ENCODE measurements at regions not wholly inside any gene's neighbourhood (a gene's known extent, or its start where the extent isn't known, plus 50 kb on each side); places are given as distances from the start of the nearest gene placed in this dataset.

GRCh38 chrX:4935846-4936245 is 1222.4 kb upstream of the PRKX start:
- no peak for DNase-seq
- Histone ChIP-seq H3K9ac (ENCODE audit: extremely low read depth, low read length, poor library complexity, severe bottlenecking) (no peak overlapping the region), H3K4me1 (ENCODE audit: control insufficient read depth, insufficient read depth, low read length) (no peaks in the 10 kb centered on the region), H3K9me3 (ENCODE audit: control insufficient read depth, low read length) (no peaks in the 10 kb centered on the region), H3K27ac (ENCODE audit: low read depth, low read length) (no peak overlapping the region), H3K36me3 (ENCODE audit: control insufficient read depth, insufficient read depth, low read length) (no peaks in the 10 kb centered on the region), H3K27me3 (ENCODE audit: control insufficient read depth, insufficient read depth, low read length, poor library complexity, severe bottlenecking) (no peaks in the 10 kb centered on the region), H3K4me3 (ENCODE audit: low read length) (no peak overlapping the region)
- TF ChIP-seq CTCF (conservative IDR thresholded peaks at IDR 0.05) = no peak
- Mint-ChIP-seq H3K4me3 (no peak overlapping the region), H3K36me3 (ENCODE audit: low read depth) (no peaks in the 10 kb centered on the region), H3K9me3 (no peaks in the 10 kb centered on the region), H3K27ac (no peak overlapping the region), H3K27me3 (ENCODE audit: insufficient read depth) (no peaks in the 10 kb centered on the region), H3K4me1 (no peaks in the 10 kb centered on the region)
- whole genome bisulfite sequencing, 2 experiments (ENCODE audit: insufficient coverage in 1 of 2, insufficient read length in 1 of 2) = 87 to 100% methylated on average over 1 to 2 of the region's 2 CpGs

GRCh38 chrX:4935401-4935800 is 1222.0 kb upstream of the PRKX start:
- Histone ChIP-seq H3K36me3 (ENCODE audit: control insufficient read depth, insufficient read depth, low read length) (no peaks in the 10 kb centered on the region), H3K9ac (ENCODE audit: extremely low read depth, low read length, poor library complexity, severe bottlenecking) (no peak overlapping the region), H3K4me1 (ENCODE audit: control insufficient read depth, insufficient read depth, low read length) (no peaks in the 10 kb centered on the region), H3K4me3 (ENCODE audit: low read length) (no peak overlapping the region), H3K27me3 (ENCODE audit: control insufficient read depth, insufficient read depth, low read length, poor library complexity, severe bottlenecking) (no peaks in the 10 kb centered on the region), H3K27ac (ENCODE audit: low read depth, low read length) (no peak overlapping the region), H3K9me3 (ENCODE audit: control insufficient read depth, low read length) (no peaks in the 10 kb centered on the region)
- WGBS, 2 experiments (ENCODE audit: insufficient coverage in 1 of 2, insufficient read length in 1 of 2) = 88 to 100% methylated on average over 2 of the region's 2 CpGs
- H3K27ac Mint-ChIP-seq = no peak overlapping the region
- no peaks in the 10 kb centered on the region for H3K9me3 Mint-ChIP-seq
- TF ChIP-seq CTCF (conservative IDR thresholded peaks at IDR 0.05) = no peak
- H3K4me3 Mint-ChIP-seq = no peak overlapping the region
- no peak for DNase-seq
- no peaks in the 10 kb centered on the region for H3K27me3 Mint-ChIP-seq (ENCODE audit: insufficient read depth)
- no peaks in the 10 kb centered on the region for H3K36me3 Mint-ChIP-seq (ENCODE audit: low read depth)
- no peaks in the 10 kb centered on the region for H3K4me1 Mint-ChIP-seq

GRCh38 chrX:4932790-4933189 is 1219.3 kb upstream of the PRKX start:
- Mint-ChIP-seq H3K36me3 (ENCODE audit: low read depth) (no peaks in the 10 kb centered on the region), H3K9me3 (no peaks in the 10 kb centered on the region), H3K27ac (no peak overlapping the region), H3K27me3 (ENCODE audit: insufficient read depth) (no peaks in the 10 kb centered on the region), H3K4me3 (no peak overlapping the region), H3K4me1 (no peaks in the 10 kb centered on the region)
- Histone ChIP-seq H3K9ac (ENCODE audit: extremely low read depth, low read length, poor library complexity, severe bottlenecking) (no peak overlapping the region), H3K9me3 (ENCODE audit: control insufficient read depth, low read length) (no peaks in the 10 kb centered on the region), H3K4me3 (ENCODE audit: low read length) (no peak overlapping the region), H3K27ac (ENCODE audit: low read depth, low read length) (no peak overlapping the region), H3K4me1 (ENCODE audit: control insufficient read depth, insufficient read depth, low read length) (no peaks in the 10 kb centered on the region), H3K36me3 (ENCODE audit: control insufficient read depth, insufficient read depth, low read length) (no peaks in the 10 kb centered on the region), H3K27me3 (ENCODE audit: control insufficient read depth, insufficient read depth, low read length, poor library complexity, severe bottlenecking) (no peaks in the 10 kb centered on the region)
- no peak for TF ChIP-seq CTCF (conservative IDR thresholded peaks at IDR 0.05)
- 91% methylated on average over 5 of the region's 5 CpGs; no CpG with 5 or more reads in 1 of the 2 experiments for WGBS, 2 experiments (ENCODE audit: insufficient coverage in 1 of 2, insufficient read length in 1 of 2)
- DNase-seq = no peak
